Suprapubic skin (tissue), 3 donors: ENCODE measurements at regions not wholly inside any gene's neighbourhood (a gene's known extent, or its start where the extent isn't known, plus 50 kb on each side); places are given as distances from the start of the nearest gene placed in this dataset.

Experiments used
- POLR2A ChIP-seq, 2 donors: fragments of 450-650 bp; IDR thresholded peaks; one replicate each; pipeline ENCODE4 v1.6.1; 2017; ENCODE audit warnings: antibody characterized with exemption in 2 of 2, mild to moderate bottlenecking in 2 of 2, moderate library complexity in 2 of 2
- TF ChIP-seq, protein P1 (sequence below), 2 donors: fragments of 200-600 bp in 1 of 2; fragments of 450-650 bp in 1 of 2; sonication (generic) in 1 of 2; IDR thresholded peaks; one replicate each; pipeline ENCODE4 v1.5.1; 2016 to 2019; ENCODE audit warnings: antibody characterized with exemption in 2 of 2, mild to moderate bottlenecking in 1 of 2, moderate library complexity in 1 of 2

GRCh38 chr3:34377961-34378360, 579.5 kb downstream of the PDCD6IP start:
- TF ChIP-seq, protein P1, sequence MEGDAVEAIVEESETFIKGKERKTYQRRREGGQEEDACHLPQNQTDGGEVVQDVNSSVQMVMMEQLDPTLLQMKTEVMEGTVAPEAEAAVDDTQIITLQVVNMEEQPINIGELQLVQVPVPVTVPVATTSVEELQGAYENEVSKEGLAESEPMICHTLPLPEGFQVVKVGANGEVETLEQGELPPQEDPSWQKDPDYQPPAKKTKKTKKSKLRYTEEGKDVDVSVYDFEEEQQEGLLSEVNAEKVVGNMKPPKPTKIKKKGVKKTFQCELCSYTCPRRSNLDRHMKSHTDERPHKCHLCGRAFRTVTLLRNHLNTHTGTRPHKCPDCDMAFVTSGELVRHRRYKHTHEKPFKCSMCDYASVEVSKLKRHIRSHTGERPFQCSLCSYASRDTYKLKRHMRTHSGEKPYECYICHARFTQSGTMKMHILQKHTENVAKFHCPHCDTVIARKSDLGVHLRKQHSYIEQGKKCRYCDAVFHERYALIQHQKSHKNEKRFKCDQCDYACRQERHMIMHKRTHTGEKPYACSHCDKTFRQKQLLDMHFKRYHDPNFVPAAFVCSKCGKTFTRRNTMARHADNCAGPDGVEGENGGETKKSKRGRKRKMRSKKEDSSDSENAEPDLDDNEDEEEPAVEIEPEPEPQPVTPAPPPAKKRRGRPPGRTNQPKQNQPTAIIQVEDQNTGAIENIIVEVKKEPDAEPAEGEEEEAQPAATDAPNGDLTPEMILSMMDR (IDR thresholded peaks at IDR 0.05), result no peak
- no peak for TF ChIP-seq POLR2A (IDR thresholded peaks at IDR 0.05)
